ENCODE measurements at regions not wholly inside any gene's neighbourhood (a gene's known extent, or its start where the extent isn't known, plus 50 kb on each side); places are given as distances from the start of the nearest gene placed in this dataset.

GRCh38 chr5:171512397-171512796 lies 93.0 kb downstream of the FGF18 start:
- Histone ChIP-seq H4K20me1 (replicated peaks in 1 of 2; ENCODE audit: control insufficient read depth in 1 of 2, insufficient read depth in 2 of 2, low read length in 2 of 2) (peaks cover 0 to 2% of the 10 kb centered on the region in 2 experiments), H3K36me3 (ENCODE audit: control insufficient read depth in 2 of 4, insufficient read depth in 4 of 4, low read length in 3 of 4) (no peaks in the 10 kb centered on the region), H3K4ac (replicated peaks; ENCODE audit: insufficient read length, low read depth, low read length) (no peak overlapping the region), H2BK120ac (replicated peaks; ENCODE audit: low read depth, low read length) (no peak overlapping the region), H2BK15ac (ENCODE audit: low read length) (no peak overlapping the region), H3K79me2 (ENCODE audit: control insufficient read depth in 1 of 2, insufficient read depth in 2 of 2, low read length in 2 of 2) (no peaks in the 10 kb centered on the region), H3K18ac (ENCODE audit: extremely low read depth, low read length) (no peak overlapping the region), H3K9ac (replicated peaks in 1 of 4; ENCODE audit: extremely low read depth in 1 of 4, low read depth in 3 of 4, low read length in 3 of 4) (no peak overlapping the region), H3K79me1 (ENCODE audit: low read depth, low read length) (no peaks in the 10 kb centered on the region), H3K23ac (ENCODE audit: insufficient read length) (no peak overlapping the region), H3K4me1 (replicated peaks in 1 of 4; ENCODE audit: control insufficient read depth in 3 of 4, insufficient read depth in 4 of 4, low read length in 3 of 4) (no peaks in the 10 kb centered on the region; a peak in 1 of 7 replicates), H3K4me2 (ENCODE audit: insufficient read depth in 1 of 2, low read depth in 2 of 2, low read length in 2 of 2) (no peak overlapping the region), H4K91ac (replicated peaks; ENCODE audit: insufficient read length, low read length) (no peak overlapping the region), H3K14ac (ENCODE audit: insufficient read length) (no peak overlapping the region), H3K56ac (replicated peaks; ENCODE audit: insufficient read length, low read depth, low read length) (no peak overlapping the region), H2BK20ac (ENCODE audit: low read length) (no peak overlapping the region), H3K9me3 (ENCODE audit: insufficient read depth in 2 of 2, low read depth in 1 of 2, low read length in 1 of 2) (peaks cover 0 to 2% of the 10 kb centered on the region in 2 experiments; a peak in 1 of 4 replicates), H3K23me2 (ENCODE audit: low read depth, low read length) (peaks cover 4% of the 10 kb centered on the region; the same call in 1 of the 2 replicates), H4K5ac (ENCODE audit: insufficient read length, low read depth, low read length) (no peak overlapping the region), H2AFZ (ENCODE audit: low read length) (no peak overlapping the region), H2BK5ac (ENCODE audit: low read depth, low read length) (no peak overlapping the region), H3K27ac (ENCODE audit: low read depth, low read length) (no peak overlapping the region), H2BK12ac (ENCODE audit: low read depth, low read length) (no peak overlapping the region), H3K27me3 (replicated peaks in 1 of 4; ENCODE audit: control insufficient read depth in 3 of 4, extremely low read depth in 1 of 4, insufficient read depth in 3 of 4, low read length in 3 of 4) (no peaks in the 10 kb centered on the region), H4K8ac (ENCODE audit: extremely low read depth, insufficient read depth, low read length) (no peak overlapping the region), H2AK5ac (ENCODE audit: low read depth, low read length) (no peak overlapping the region), H3K4me3 (ENCODE audit: extremely low read depth in 1 of 4, insufficient read depth in 2 of 4, low read depth in 3 of 4, low read length in 4 of 4) (no peak overlapping the region)
- FAIRE-seq, result no peak
- ChIA-PET POLR2A (ENCODE audit: partially characterized antibody) (no interaction called here), CTCF (ENCODE audit: partially characterized antibody) (interaction anchor here (1.2 to 1.3 kb wide), 2 partner anchors 45 to 85 kb away, joined by 4 read pairs; no protein-coding TSS in a partner anchor)
- TF ChIP-seq SRF (IDR thresholded peaks at IDR 0.05; ENCODE audit: low read depth, low read length), result no peak
- no peak for TF ChIP-seq CEBPB (IDR thresholded peaks at IDR 0.05; ENCODE audit: low read depth, low read length)
- no peak for TF ChIP-seq JUN (IDR thresholded peaks at IDR 0.05; ENCODE audit: low read depth, low read length)
- TF ChIP-seq NANOG (IDR thresholded peaks at IDR 0.05; ENCODE audit: insufficient read depth, low read depth, low read length, poor library complexity, severe bottlenecking), result no peak
- no peak for TF ChIP-seq CHD1 (IDR thresholded peaks at IDR 0.05; ENCODE audit: low read depth, low read length)
- no peak for TF ChIP-seq EP300 (IDR thresholded peaks at IDR 0.05; ENCODE audit: borderline replicate concordance in 1 of 2, low read depth in 2 of 2, low read length in 2 of 2)
- no peak for TF ChIP-seq SUZ12 (IDR thresholded peaks at IDR 0.05; ENCODE audit: low read length)
- TF ChIP-seq KDM4A (IDR thresholded peaks at IDR 0.05; ENCODE audit: low read depth, low read length, severe bottlenecking), result no peak
- TF ChIP-seq RBBP5 (IDR thresholded peaks at IDR 0.05; ENCODE audit: borderline replicate concordance, low read depth, low read length), result no peak
- TF ChIP-seq EZH2 (IDR thresholded peaks at IDR 0.05; ENCODE audit: low read depth, low read length, severe bottlenecking), result no peak
- WGBS, 2 experiments (ENCODE audit: extremely low coverage in 1 of 2, insufficient coverage in 1 of 2, insufficient read length in 1 of 2, insufficient replicate concordance in 2 of 2, low coverage in 1 of 2, low lambda C conversion rate in 2 of 2, missing lambda C conversion rate in 1 of 2), result 69% methylated on average over 5 of the region's 5 CpGs; no CpG with 5 or more reads in 1 of the 2 experiments
- no peak for DNase-seq (ENCODE audit: low read depth in 1 of 2, low spot score in 2 of 2)

Data from H1 (cell line).